Tibial artery (tissue), 4 donors: ENCODE measurements at regions not wholly inside any gene's neighbourhood (a gene's known extent, or its start where the extent isn't known, plus 50 kb on each side); places are given as distances from the start of the nearest gene placed in this dataset.
"Not testable (repeated sequence)": the region's sequence is repeated elsewhere in the genome, so short reads cannot be mapped to it uniquely, and the experiment has no call there.

ENCODE experiments used
- DNase-seq, 2 donors: peaks; one replicate each; pipeline ENCODE4 v3.0.0-alpha.2; 2019
- H3K27ac ChIP-seq, 2 donors: fragments of 200-600 bp; sonication (generic) in 1 of 2; 1 replicate in 1 of 2; 2 replicates in 1 of 2; pipeline ENCODE4 v1.5.1; 2018 to 2019; ENCODE audit warnings: mild to moderate bottlenecking in 1 of 2
- H3K27me3 ChIP-seq, 2 donors: fragments of 200-600 bp; sonication (generic) in 1 of 2; one replicate each; pipeline versions ENCODE4 v1.5.1 to v1.6.0; 2016 to 2019
- H3K36me3 ChIP-seq, 3 donors: fragments of 200-600 bp; sonication (generic) in 2 of 3; one replicate each; pipeline ENCODE4 v1.5.1; 2016 to 2019; ENCODE audit warnings: mild to moderate bottlenecking in 2 of 3
- H3K4me1 ChIP-seq, 4 donors: fragments of 200-600 bp; sonication (generic) in 2 of 4; 1 replicate in 3 of 4; 2 replicates in 1 of 4; pipeline ENCODE4 v1.5.1; 2016 to 2019
- H3K4me3 ChIP-seq, 2 donors: fragments of 200-600 bp; sonication (generic) in 1 of 2; 1 replicate in 1 of 2; 2 replicates in 1 of 2; pipeline ENCODE4 v1.5.1; 2018 to 2019; ENCODE audit warnings: mild to moderate bottlenecking in 2 of 2
- H3K9me3 ChIP-seq, 3 donors: fragments of 200-600 bp; sonication (generic) in 1 of 3; one replicate each; pipeline ENCODE4 v1.5.1; 2016 to 2019
- intact Hi-C: fragments of 100-400 bp; cut with DNase I; formaldehyde crosslinking; loops from one replicate; pipeline ENCODE4 v1.15.0; 2023; ENCODE audit warnings: low total_unique reads
- TF ChIP-seq, protein P1 (sequence below), 2 experiments: fragments of 200-600 bp in 1 of 2; fragments of 450-650 bp in 1 of 2; IDR thresholded peaks; one replicate each; pipeline ENCODE4 v1.5.1; 2017 to 2019; ENCODE audit warnings: antibody characterized with exemption in 2 of 2, mild to moderate bottlenecking in 1 of 2, moderate library complexity in 1 of 2

GRCh38 chr18:53843763-53844162 is 380.7 kb downstream of the MBD2 start:
- no peaks in the 10 kb centered on the region for H3K36me3 ChIP-seq
- TF ChIP-seq, protein P1, sequence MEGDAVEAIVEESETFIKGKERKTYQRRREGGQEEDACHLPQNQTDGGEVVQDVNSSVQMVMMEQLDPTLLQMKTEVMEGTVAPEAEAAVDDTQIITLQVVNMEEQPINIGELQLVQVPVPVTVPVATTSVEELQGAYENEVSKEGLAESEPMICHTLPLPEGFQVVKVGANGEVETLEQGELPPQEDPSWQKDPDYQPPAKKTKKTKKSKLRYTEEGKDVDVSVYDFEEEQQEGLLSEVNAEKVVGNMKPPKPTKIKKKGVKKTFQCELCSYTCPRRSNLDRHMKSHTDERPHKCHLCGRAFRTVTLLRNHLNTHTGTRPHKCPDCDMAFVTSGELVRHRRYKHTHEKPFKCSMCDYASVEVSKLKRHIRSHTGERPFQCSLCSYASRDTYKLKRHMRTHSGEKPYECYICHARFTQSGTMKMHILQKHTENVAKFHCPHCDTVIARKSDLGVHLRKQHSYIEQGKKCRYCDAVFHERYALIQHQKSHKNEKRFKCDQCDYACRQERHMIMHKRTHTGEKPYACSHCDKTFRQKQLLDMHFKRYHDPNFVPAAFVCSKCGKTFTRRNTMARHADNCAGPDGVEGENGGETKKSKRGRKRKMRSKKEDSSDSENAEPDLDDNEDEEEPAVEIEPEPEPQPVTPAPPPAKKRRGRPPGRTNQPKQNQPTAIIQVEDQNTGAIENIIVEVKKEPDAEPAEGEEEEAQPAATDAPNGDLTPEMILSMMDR (IDR thresholded peaks at IDR 0.05): no peak
- DNase-seq: no peak
- H3K27ac ChIP-seq: no peak overlapping the region
- H3K4me1 ChIP-seq: no peaks in the 10 kb centered on the region
- H3K4me3 ChIP-seq: no peak overlapping the region
- no peaks in the 10 kb centered on the region for H3K27me3 ChIP-seq
- H3K9me3 ChIP-seq: peaks cover 0 to 6% (median 0%) of the 10 kb centered on the region in 3 donors
- intact Hi-C loops: no loop called here

DNA sequence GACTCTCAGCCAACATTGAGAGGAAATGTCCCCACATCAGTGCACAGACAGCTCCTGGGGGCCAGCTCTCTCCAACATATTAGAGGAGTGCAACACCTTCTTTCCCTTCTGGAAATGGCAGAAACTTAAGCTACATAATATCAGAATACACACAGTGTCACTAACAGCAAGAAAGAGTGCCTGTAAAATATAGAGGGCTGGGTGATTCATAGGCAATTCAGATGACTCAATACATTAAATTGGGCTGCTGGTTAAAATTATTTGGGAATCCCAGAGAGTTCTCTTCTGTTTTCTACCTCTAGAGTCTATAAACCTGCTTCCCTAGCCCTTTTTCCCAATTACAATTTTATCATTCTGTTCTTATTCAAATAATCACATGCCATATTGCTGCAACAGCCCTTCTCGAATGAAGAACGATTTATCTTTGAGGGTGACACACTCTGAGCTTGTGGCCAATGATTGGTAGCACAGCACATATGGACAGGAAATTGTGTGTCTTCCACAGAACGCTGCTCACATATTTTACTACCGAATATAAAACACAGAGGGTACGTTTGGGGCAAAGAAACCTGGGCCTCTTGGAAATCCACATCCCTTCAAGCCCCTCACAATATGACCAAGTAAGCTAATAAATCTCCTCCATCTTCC is 381.2 kb downstream of the MBD2 start:
- H3K9me3 ChIP-seq: peaks cover 0 to 6% (median 0%) of the 10 kb centered on the region in 3 donors
- TF ChIP-seq, protein P1 (IDR thresholded peaks at IDR 0.05): no peak
- intact Hi-C loops: no loop called here
- H3K36me3 ChIP-seq: no peaks in the 10 kb centered on the region
- no peak overlapping the region for H3K27ac ChIP-seq
- DNase-seq: no peak
- no peaks in the 10 kb centered on the region for H3K27me3 ChIP-seq
- H3K4me1 ChIP-seq: no peaks in the 10 kb centered on the region
- H3K4me3 ChIP-seq: no peak overlapping the region

DNA sequence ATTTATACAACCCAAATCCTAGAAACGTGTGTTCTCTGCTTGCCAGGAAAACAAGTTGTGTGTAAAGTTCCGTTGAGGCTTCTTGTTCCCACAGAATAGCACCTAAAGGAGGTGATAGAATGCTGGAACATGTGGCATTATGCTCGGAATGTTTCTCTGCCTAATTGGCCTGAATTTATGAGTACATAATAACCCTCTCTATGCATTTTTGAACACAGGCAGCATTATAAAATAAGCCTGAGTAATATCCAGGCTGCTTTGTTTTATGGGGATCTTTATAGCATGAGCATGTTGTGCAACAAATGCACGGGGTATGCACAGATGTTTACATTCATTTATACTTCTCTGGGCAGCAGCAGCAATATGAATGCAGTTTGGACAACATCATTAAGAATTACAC is 385.7 kb downstream of the MBD2 start:
- Histone ChIP-seq H3K27ac (no peak overlapping the region), H3K27me3 (no peaks in the 10 kb centered on the region), H3K9me3 (peaks cover 2 to 7% (median 4%) of the 10 kb centered on the region in 3 donors), H3K36me3 (no peaks in the 10 kb centered on the region), H3K4me1 (no peaks in the 10 kb centered on the region), H3K4me3 (no peak overlapping the region)
- intact Hi-C loops: no loop called here
- no peak for DNase-seq
- TF ChIP-seq, protein P1 (IDR thresholded peaks at IDR 0.05): no peak

DNA sequence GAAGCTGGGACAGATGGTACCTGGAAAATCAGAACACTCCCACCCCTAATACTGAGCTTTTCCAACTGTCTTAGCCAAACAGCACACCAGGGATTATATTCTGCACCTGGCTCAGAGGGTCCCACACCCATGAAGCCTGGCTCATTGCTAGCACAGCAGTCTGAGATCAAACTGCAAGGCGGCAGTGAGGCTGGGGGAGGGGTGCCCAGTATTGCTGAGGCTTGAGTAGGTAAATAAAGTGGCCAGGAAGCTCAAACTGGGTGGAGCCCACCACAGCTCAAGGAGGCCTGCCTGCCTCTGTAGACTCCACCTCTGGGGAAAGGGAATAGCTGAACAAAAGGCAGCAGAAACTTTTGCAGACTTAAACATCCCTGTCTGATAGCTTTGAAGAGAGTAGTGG is 403.3 kb downstream of the MBD2 start:
- H3K36me3 ChIP-seq, H3K27ac ChIP-seq, intact Hi-C loops, H3K9me3 ChIP-seq, DNase-seq, H3K4me3 ChIP-seq, H3K4me1 ChIP-seq, H3K27me3 ChIP-seq: not testable (repeated sequence)

GRCh38 chr18:53819671-53820070 is 404.8 kb downstream of the MBD2 start:
- H3K27me3 ChIP-seq: no peaks in the 10 kb centered on the region
- no peaks in the 10 kb centered on the region for H3K4me1 ChIP-seq
- TF ChIP-seq, protein P1 (IDR thresholded peaks at IDR 0.05): no peak
- H3K4me3 ChIP-seq: no peak overlapping the region
- no peak for DNase-seq
- intact Hi-C loops: no loop called here
- H3K9me3 ChIP-seq: peaks cover 0 to 7% (median 0%) of the 10 kb centered on the region in 3 donors
- H3K27ac ChIP-seq: no peak overlapping the region
- no peaks in the 10 kb centered on the region for H3K36me3 ChIP-seq

DNA sequence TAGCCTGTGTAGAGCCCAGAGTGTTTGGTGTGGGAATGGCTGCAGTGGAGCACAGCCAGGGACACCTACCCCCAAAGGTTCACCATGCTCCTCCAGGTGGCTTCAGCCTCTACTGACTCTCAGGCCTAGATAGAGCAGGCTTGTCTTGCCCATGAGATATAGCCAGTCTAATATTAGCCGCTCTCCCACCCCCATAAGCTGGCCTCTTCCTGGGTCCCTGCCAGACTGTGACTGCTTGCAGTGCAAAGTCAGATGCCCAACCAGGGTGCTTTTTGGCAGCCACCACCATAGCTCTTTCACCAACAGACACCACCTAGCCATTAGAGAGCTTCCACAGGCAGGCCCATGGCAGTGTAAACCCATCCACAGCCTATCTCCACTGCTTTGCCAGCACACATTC is 405.3 kb downstream of the MBD2 start:
- DNase-seq: no peak
- TF ChIP-seq, protein P1 (IDR thresholded peaks at IDR 0.05): no peak
- H3K4me1 ChIP-seq: no peaks in the 10 kb centered on the region
- H3K4me3 ChIP-seq: no peak overlapping the region
- H3K9me3 ChIP-seq: peaks cover 0 to 7% (median 0%) of the 10 kb centered on the region in 3 donors
- H3K27ac ChIP-seq: no peak overlapping the region
- intact Hi-C loops: no loop called here
- no peaks in the 10 kb centered on the region for H3K36me3 ChIP-seq
- no peaks in the 10 kb centered on the region for H3K27me3 ChIP-seq
